ENCODE measurements at regions not wholly inside any gene's neighbourhood (a gene's known extent, or its start where the extent isn't known, plus 50 kb on each side); places are given as distances from the start of the nearest gene placed in this dataset.

- DNase-seq (ENCODE audit: low read depth), result no peak
- no peak for TF ChIP-seq CTCF (IDR thresholded peaks at IDR 0.05; ENCODE audit: low read depth, low read length, missing control alignments)
- H3K4me3 ChIP-seq (ENCODE audit: low read depth, low read length), result no peak overlapping the region
- in situ Hi-C loops (cut with HindIII; ENCODE audit: low sequenced_read_pairs), result no loop called here
Measured at GRCh38 chr5:107251151-107251550, 419.6 kb downstream of the EFNA5 start.

- in situ Hi-C loops (cut with HindIII; ENCODE audit: low sequenced_read_pairs), result no loop called here
- H3K4me3 ChIP-seq (ENCODE audit: low read depth, low read length), result no peak overlapping the region
- peak; percentile 74 for TF ChIP-seq CTCF (IDR thresholded peaks at IDR 0.05; ENCODE audit: low read depth, low read length, missing control alignments)
- peak; percentile 33 for DNase-seq (ENCODE audit: low read depth)
Measured at GRCh38 chr5:107248066-107248695, 422.6 kb downstream of the EFNA5 start.

- no peak for TF ChIP-seq CTCF (IDR thresholded peaks at IDR 0.05; ENCODE audit: low read depth, low read length, missing control alignments)
- in situ Hi-C loops (cut with HindIII; ENCODE audit: low sequenced_read_pairs), result no loop called here
- no peak for DNase-seq (ENCODE audit: low read depth)
- no peak overlapping the region for H3K4me3 ChIP-seq (ENCODE audit: low read depth, low read length)
Measured at GRCh38 chr5:107247427-107247826, 423.3 kb downstream of the EFNA5 start.

GRCh38 chr5:107243220-107243579 lies 427.5 kb downstream of the EFNA5 start:
- DNase-seq (ENCODE audit: low read depth), result no peak
- H3K4me3 ChIP-seq (ENCODE audit: low read depth, low read length), result no peak overlapping the region
- in situ Hi-C loops (cut with HindIII; ENCODE audit: low sequenced_read_pairs), result no loop called here
- TF ChIP-seq CTCF (IDR thresholded peaks at IDR 0.05; ENCODE audit: low read depth, low read length, missing control alignments), result no peak

GRCh38 chr5:107242411-107243219 lies 428.1 kb downstream of the EFNA5 start:
- no peak for DNase-seq (ENCODE audit: low read depth)
- in situ Hi-C loops (cut with HindIII; ENCODE audit: low sequenced_read_pairs), result no loop called here
- no peak for TF ChIP-seq CTCF (IDR thresholded peaks at IDR 0.05; ENCODE audit: low read depth, low read length, missing control alignments)

GRCh38 chr5:107241841-107242240 lies 428.9 kb downstream of the EFNA5 start:
- in situ Hi-C loops (cut with HindIII; ENCODE audit: low sequenced_read_pairs), result no loop called here
- DNase-seq (ENCODE audit: low read depth), result no peak
- H3K4me3 ChIP-seq (ENCODE audit: low read depth, low read length), result no peak overlapping the region
- TF ChIP-seq CTCF (IDR thresholded peaks at IDR 0.05; ENCODE audit: low read depth, low read length, missing control alignments), result no peak

More at GRCh38 chr5:107242411-107243219, 428.1 kb downstream of the EFNA5 start:
- no peak overlapping the region for H3K4me3 ChIP-seq (ENCODE audit: low read depth, low read length)
